ENCODE measurements at regions not wholly inside any gene's neighbourhood (a gene's known extent, or its start where the extent isn't known, plus 50 kb on each side); places are given as distances from the start of the nearest gene placed in this dataset.

DNA sequence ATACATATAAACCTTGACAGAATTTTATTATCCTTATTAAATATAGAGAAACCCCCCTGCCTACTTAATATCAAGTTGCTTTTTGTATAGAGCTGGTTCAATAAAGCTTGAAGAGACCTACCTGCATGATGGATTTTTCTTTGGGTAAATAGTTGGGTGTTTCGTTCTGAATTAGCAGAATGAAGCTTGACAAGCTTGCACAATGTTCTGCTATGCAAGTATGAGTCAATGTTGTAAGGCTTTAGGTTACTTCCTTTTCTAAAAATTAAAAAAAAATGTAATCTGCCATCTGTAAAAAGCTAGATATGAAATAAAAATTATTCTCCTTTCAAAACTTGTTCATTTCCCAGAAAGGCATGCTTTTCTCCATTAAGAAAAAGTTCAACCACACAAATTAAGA lies 1662.6 kb upstream of the SEL1L start:
- TF ChIP-seq TAF1 (IDR thresholded peaks at IDR 0.05; ENCODE audit: borderline replicate concordance, low read depth, low read length) (no peak), POLR2A (IDR thresholded peaks at IDR 0.05; ENCODE audit: low read depth, low read length) (no peak)
